ENCODE measurements at regions not wholly inside any gene's neighbourhood (a gene's known extent, or its start where the extent isn't known, plus 50 kb on each side); places are given as distances from the start of the nearest gene placed in this dataset.

- TF ChIP-seq THAP11 (CRISPR knock-in tag; IDR thresholded peaks at IDR 0.05) (no peak), CHD4 (IDR thresholded peaks at IDR 0.05; ENCODE audit: borderline replicate concordance, low read length) (no peak), TBL1XR1 (IDR thresholded peaks at IDR 0.05; ENCODE audit: borderline replicate concordance, low read length, partially characterized antibody) (no peak), EP300 (IDR thresholded peaks at IDR 0.05; ENCODE audit: low read depth in 2 of 2, low read length in 2 of 2) (no peak), EP300 (CRISPR knock-in tag; IDR thresholded peaks at IDR 0.05; ENCODE audit: borderline replicate concordance) (no peak), CTCF (CRISPR knock-in tag; IDR thresholded peaks at IDR 0.05) (no peak), ZIK1 (CRISPR knock-in tag; IDR thresholded peaks at IDR 0.05; ENCODE audit: borderline replicate concordance, low read depth) (no peak), RELA (CRISPR knock-in tag; IDR thresholded peaks at IDR 0.05) (no peak), GABPA (IDR thresholded peaks at IDR 0.05; ENCODE audit: low read depth, low read length) (no peak), GABPA (CRISPR knock-in tag; IDR thresholded peaks at IDR 0.05; ENCODE audit: low read depth) (no peak), DZIP1 (CRISPR knock-in tag; IDR thresholded peaks at IDR 0.05) (no peak), XRCC5 (optimal IDR thresholded peaks at IDR 0.05; ENCODE audit: low read length) (no peak), MTF1 (CRISPR knock-in tag; IDR thresholded peaks at IDR 0.05) (no peak), SNRNP70 (IDR thresholded peaks at IDR 0.05; ENCODE audit: low read depth, low read length) (no peak), POLR2AphosphoS5 (IDR thresholded peaks at IDR 0.05; ENCODE audit: low read depth, low read length) (no peak)
These were observed 248.0 kb upstream of the PCSK5 start for GRCh38 chr9:75642522-75642921.
